ENCODE measurements at regions not wholly inside any gene's neighbourhood (a gene's known extent, or its start where the extent isn't known, plus 50 kb on each side); places are given as distances from the start of the nearest gene placed in this dataset.

GRCh38 chr4:167715176-167715575 is 377.2 kb upstream of the ANXA10 start:
- TF ChIP-seq CTCF (IDR thresholded peaks at IDR 0.05) (no peak), EZH2 (IDR thresholded peaks at IDR 0.05) (no peak)

Data from neural progenitor cell (in vitro differentiated cells).